ENCODE measurements at regions not wholly inside any gene's neighbourhood (a gene's known extent, or its start where the extent isn't known, plus 50 kb on each side); places are given as distances from the start of the nearest gene placed in this dataset.

- Histone ChIP-seq H3K27me3 (ENCODE audit: low read depth) (no peaks in the 10 kb centered on the region), H3K4me3 (no peak overlapping the region), H3K36me3 (no peaks in the 10 kb centered on the region), H3K9me3 (replicated peaks) (no peaks in the 10 kb centered on the region), H3K27ac (replicated peaks) (no peak overlapping the region), H3K4me1 (peaks cover 4% of the 10 kb centered on the region)
- intact Hi-C loops (cut with micrococcal nuclease): no loop called here
- TF ChIP-seq CTCF (IDR thresholded peaks at IDR 0.05; ENCODE audit: borderline replicate concordance): no peak
- no peak for DNase-seq
These were observed 170.9 kb upstream of the CDK1 start for GRCh38 chr10:60607372-60607771.

- H3K27ac ChIP-seq (replicated peaks): no peak overlapping the region
- no peaks in the 10 kb centered on the region for H3K36me3 ChIP-seq
- H3K27me3 ChIP-seq (ENCODE audit: low read depth): no peaks in the 10 kb centered on the region
- no peaks in the 10 kb centered on the region for H3K9me3 ChIP-seq (replicated peaks)
- no peak for DNase-seq
- peaks cover 4% of the 10 kb centered on the region for H3K4me1 ChIP-seq
- intact Hi-C loops (cut with micrococcal nuclease): no loop called here
- no peak overlapping the region for H3K4me3 ChIP-seq
- TF ChIP-seq CTCF (IDR thresholded peaks at IDR 0.05; ENCODE audit: borderline replicate concordance): no peak
These were observed 171.8 kb upstream of the CDK1 start for GRCh38 chr10:60606343-60607080.

DNA sequence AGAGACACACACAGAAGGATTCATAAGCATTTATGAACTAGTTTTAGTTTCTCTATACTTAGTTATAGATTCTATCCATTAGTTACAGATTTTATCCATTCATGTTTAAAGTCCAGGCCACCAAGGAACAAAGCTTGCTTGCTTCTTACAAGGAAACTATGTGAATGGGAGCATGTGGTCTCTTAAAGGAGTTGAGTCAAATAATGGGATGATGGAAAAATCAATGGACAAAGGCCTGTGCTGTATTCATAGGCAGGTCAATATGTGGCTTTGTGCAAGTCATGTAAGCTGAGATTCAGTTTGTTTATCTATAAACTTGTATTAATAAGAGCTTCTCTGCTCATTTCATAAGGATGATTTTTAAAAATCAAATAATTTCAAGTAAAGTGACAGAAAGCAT lies 172.8 kb upstream of the CDK1 start:
- DNase-seq: no peak
- intact Hi-C loops (cut with micrococcal nuclease): no loop called here
- H3K27ac ChIP-seq (replicated peaks): no peak overlapping the region
- no peaks in the 10 kb centered on the region for H3K36me3 ChIP-seq
- peaks cover 4% of the 10 kb centered on the region for H3K4me1 ChIP-seq
- H3K27me3 ChIP-seq (ENCODE audit: low read depth): no peaks in the 10 kb centered on the region
- TF ChIP-seq CTCF (IDR thresholded peaks at IDR 0.05; ENCODE audit: borderline replicate concordance): no peak
- H3K9me3 ChIP-seq (replicated peaks): no peaks in the 10 kb centered on the region
- no peak overlapping the region for H3K4me3 ChIP-seq

GRCh38 chr10:60604342-60604741 lies 173.9 kb upstream of the CDK1 start:
- H3K36me3 ChIP-seq: no peaks in the 10 kb centered on the region
- no peaks in the 10 kb centered on the region for H3K9me3 ChIP-seq (replicated peaks)
- H3K4me3 ChIP-seq: no peak overlapping the region
- no peak for TF ChIP-seq CTCF (IDR thresholded peaks at IDR 0.05; ENCODE audit: borderline replicate concordance)
- peaks cover 4% of the 10 kb centered on the region for H3K4me1 ChIP-seq
- intact Hi-C loops (cut with micrococcal nuclease): no loop called here
- H3K27ac ChIP-seq (replicated peaks): no peak overlapping the region
- H3K27me3 ChIP-seq (ENCODE audit: low read depth): no peaks in the 10 kb centered on the region
- no peak for DNase-seq

DNA sequence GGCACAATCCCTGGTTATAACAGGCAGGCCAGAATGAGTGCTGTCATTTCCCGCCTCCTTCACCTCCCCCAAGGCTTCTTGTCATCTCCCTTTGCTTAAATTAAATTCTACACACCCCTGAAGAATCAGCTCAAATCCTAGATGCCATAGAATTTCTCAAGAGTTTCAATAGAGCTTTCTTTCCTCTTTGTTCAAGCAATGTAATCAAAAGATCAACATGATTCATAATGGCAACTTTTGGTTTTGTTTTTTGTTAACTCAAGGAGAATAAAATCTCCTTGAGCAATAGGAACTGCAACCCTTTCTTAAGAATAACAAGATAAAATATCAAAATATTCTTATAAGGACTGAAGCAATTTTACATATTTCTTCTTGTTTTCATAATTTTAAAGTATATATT lies 180.8 kb upstream of the CDK1 start:
- TF ChIP-seq CTCF (IDR thresholded peaks at IDR 0.05; ENCODE audit: borderline replicate concordance): no peak
- Histone ChIP-seq H3K27me3 (ENCODE audit: low read depth) (no peaks in the 10 kb centered on the region), H3K9me3 (replicated peaks) (no peaks in the 10 kb centered on the region), H3K4me3 (no peak overlapping the region), H3K36me3 (no peaks in the 10 kb centered on the region), H3K4me1 (no peaks in the 10 kb centered on the region), H3K27ac (replicated peaks) (no peak overlapping the region)
- intact Hi-C loops (cut with micrococcal nuclease): no loop called here
- no peak for DNase-seq
